Stimulated activated naive CD8-positive, alpha-beta T cell treated with anti-CD3 and anti-CD28 coated beads, Interleukin-15, Interleukin-2, amounts not matched to agents 100 U/mL and 50 U/mL, for 24 hours (primary cell): ENCODE measurements at regions not wholly inside any gene's neighbourhood (a gene's known extent, or its start where the extent isn't known, plus 50 kb on each side); places are given as distances from the start of the nearest gene placed in this dataset.

ENCODE experiments used
- ATAC-seq: fragments of 150-1000 bp; cut with Tn5 transposase; one replicate; pipeline ENCODE4 v1.10.0; 2021
- DNase-seq: peaks from one replicate; pipeline ENCODE4 v3.0.0; 2021

- no peak for ATAC-seq
- DNase-seq = no peak
These were observed 68.3 kb downstream of the CHST1 start for GRCh38 chr11:45597097-45597496.

- DNase-seq (no peak), ATAC-seq (no peak)
These were observed 68.9 kb downstream of the CHST1 start for GRCh38 chr11:45596571-45596970.

DNA sequence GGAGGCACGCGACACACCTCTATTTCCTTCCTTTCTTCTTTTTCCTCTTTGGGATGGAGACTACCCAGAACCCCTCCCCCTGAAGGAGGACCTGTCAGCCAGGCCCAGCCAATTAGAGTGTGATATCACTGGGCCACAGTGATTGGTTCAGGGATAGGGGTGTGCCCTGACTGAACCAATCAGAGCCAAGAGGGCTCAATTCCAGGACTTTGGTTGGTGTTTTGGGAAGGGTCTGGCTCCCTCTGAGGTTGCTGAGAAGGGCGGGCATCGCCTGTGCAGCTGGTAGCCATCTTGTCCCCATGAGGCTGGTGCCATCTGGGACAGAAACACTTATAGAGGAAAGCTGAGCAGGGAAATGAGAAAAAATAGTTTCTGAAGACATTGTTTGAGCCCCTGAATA, 71.4 kb downstream of the CHST1 start:
- DNase-seq (no peak), ATAC-seq (no peak)

DNA sequence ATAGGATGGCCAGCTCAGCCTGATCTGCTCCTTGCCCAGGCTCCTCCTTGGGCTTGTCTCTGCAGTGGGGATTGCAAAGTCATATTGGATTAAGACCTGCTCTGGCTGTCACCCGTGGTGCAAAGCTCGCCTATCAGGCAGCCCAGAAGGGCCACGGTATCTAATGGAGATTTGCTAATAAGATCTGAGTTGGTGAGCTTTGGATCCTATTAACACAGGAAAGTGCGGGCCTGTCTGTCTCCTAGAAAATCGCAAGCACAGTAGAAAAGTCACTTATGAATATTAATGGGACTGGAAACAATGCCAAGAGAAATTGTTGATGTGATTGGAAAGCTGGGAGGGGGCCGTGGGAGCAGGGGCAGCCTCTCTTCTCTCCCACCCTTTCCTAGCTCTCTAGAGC, 72.8 kb downstream of the CHST1 start:
- DNase-seq (no peak), ATAC-seq (no peak)

GRCh38 chr11:45590743-45591142, 74.7 kb downstream of the CHST1 start:
- DNase-seq (no peak), ATAC-seq (no peak)

GRCh38 chr11:45585205-45585604, 80.2 kb downstream of the CHST1 start:
- ATAC-seq (no peak), DNase-seq (no peak)

- no peak for ATAC-seq
- no peak for DNase-seq
These were observed 81.3 kb downstream of the CHST1 start for GRCh38 chr11:45583981-45584566.

DNA sequence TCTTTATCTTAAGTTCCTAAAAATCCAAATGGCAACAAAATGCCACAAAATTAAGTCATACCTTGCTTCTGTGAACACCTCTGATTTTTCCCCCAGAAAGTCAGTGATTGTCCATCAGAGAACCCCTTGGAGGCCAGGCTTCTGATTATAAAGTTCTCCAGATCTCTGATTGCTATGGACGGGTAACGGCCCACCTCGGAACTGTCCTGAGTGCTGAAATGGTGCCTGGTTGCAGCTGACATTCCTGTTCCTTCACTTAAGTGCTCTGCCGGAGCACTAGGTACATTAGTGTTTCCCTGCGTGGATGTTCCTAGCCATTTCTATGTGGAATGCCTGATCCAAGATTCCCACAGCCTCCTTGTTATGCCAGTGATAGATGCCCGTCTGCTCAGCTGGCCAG, 85.0 kb downstream of the CHST1 start:
- no peak for ATAC-seq
- peak; percentile 8 for DNase-seq

GRCh38 chr11:45578316-45578715, 87.1 kb downstream of the CHST1 start:
- ATAC-seq (no peak), DNase-seq (no peak)

DNA sequence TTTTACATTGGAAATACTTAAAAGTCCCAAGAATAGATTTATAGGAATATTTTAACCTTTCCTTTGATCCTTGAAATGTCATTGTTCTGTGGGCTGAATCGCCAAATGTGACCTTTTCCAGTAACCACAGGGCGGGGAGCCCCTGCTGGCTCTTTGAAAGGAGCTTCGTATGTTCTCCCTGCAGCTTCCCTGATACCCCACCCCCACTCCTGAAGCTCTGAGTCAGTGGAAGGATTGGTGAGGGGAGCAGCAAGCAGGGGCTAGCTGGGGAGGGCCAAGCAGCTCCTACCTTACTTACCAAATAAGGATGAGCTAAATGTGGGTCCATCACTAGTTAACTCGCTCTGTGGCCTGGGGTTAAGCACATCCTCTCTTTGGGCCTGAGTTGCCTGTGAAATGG, 87.7 kb downstream of the CHST1 start:
- no peak for DNase-seq
- ATAC-seq = no peak

DNA sequence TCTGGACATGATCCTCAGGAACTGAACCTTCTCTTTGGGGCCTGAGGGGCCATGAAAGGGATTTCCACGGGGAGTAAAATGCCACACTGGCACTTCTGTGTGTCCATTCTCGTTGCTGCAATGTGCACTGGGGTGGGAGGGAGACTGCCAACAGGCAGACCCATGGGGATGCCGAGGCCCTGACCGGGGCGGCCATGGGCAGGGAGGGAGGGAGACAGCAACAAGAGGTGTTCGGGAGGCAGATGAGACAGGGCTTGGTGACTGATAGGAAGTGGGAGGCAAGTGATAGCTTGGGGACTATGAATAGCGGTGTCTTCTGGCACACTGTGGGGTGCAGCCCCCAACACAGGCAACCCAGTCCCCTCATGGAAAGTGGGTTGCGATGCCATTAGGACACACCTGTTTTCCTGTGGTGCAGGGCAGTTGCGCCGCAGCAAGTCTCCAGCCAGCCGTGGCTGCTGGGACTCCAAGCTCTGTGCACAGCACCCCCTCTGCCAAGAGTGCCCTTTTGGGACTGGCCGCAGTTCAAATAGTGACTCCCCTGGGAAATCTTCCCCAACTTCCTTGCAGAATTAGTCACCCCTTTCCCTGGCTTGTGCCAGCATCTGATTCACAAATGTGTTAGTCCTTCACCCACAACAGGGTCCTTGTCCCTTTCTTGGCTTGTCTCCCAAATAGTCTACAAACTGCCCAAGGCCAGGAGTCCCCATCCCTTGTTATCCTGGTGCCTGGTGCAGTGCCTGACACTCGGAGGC, 88.8 kb downstream of the CHST1 start:
- DNase-seq = no peak
- no peak for ATAC-seq

- DNase-seq (no peak), ATAC-seq (no peak)
These were observed 91.7 kb downstream of the CHST1 start for GRCh38 chr11:45573728-45574127.

- ATAC-seq = no peak
These were observed 92.9 kb downstream of the CHST1 start for GRCh38 chr11:45572354-45573123.

DNA sequence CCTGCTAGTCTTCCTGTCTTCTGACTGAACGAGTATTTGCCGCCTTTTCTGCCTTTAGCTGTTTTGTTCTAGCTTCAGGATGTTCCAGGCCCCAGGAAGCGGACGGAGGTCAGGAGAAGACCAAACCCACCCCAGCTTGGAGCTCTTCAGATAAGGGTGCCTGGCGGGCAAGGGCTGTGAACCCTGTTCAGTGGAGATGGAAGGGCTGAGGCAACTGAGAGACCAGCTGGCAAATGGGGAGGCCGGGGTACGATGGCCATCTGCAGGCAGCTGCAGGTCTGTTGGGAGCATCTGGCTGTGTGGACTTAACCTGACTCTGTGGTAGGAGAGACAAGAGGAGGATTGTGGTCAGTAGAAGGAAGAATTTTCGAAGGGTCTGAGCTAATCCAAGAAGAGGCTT, 95.6 kb downstream of the CHST1 start:
- DNase-seq (no peak), ATAC-seq (no peak)

More at GRCh38 chr11:45572354-45573123, 92.9 kb downstream of the CHST1 start:
- DNase-seq = no peak

DNA sequence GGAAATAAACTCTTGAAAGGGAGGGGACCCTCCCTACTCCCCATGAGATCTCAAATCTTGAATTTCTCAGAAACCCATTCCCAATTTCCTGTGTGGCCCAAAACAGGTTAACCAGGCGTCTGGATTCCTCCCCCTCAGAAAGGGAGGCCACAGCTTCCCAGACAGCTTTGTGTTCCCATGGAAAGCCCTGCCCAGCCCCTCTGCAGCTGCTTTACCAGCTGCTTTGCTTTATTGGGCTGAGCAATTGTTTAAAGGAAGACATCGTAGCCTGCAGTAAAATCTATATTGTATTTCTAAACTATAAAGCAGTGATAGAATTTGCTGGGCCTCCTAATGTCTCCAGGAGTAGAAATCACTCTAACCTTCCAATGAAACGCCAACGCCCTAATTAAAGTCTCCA, 97.4 kb downstream of the CHST1 start:
- ATAC-seq (no peak), DNase-seq (no peak)

DNA sequence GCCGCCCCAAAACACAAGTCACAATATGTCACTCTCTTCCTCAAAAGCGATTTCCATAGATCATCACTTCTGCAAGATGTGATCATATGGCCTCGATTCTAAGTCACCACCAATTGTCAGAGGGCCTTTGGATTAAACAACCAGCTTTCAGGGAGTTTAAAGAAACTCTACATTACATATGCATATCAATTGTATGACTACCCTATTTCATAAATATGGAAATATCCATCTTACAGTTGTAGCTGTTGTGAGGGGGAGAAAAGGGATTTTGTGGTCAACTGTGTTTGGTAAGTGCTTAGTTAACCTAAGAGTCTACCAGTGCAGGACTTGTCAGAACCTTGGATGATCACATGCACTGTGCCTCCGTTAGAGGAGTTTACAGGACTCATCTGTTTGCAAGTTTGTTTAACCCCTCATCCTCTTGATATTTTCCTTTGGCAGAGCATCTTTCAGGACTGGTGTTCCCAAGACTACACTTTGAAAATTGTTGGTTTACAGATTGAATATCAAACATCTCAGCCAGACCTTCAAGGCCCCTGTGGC, 99.9 kb downstream of the CHST1 start:
- no peak for ATAC-seq
- DNase-seq = no peak

GRCh38 chr11:45563810-45564209, 101.6 kb downstream of the CHST1 start:
- no peak for DNase-seq
- ATAC-seq = no peak

DNA sequence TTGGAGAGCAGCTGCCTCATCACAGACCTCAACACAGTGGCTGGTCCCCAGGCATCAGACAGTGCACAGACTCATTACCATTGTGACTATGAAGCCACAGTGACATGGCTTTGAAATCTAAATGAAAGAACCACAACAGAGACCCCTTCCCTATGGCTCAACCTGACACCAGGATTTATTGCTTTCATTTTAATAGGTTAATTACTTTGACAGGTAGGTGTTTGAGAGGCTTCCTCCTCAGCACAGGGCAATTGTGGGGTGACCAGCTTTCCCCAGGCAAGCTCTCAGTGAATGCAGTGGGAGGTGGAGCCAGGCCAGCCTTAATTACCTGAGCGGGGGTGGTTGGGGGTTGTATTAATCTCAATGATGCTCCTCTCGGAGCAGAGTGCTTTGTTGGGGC, 102.3 kb downstream of the CHST1 start:
- ATAC-seq (no peak), DNase-seq (no peak)

GRCh38 chr11:45560913-45561281, 104.5 kb downstream of the CHST1 start:
- no peak for DNase-seq
- ATAC-seq = no peak

DNA sequence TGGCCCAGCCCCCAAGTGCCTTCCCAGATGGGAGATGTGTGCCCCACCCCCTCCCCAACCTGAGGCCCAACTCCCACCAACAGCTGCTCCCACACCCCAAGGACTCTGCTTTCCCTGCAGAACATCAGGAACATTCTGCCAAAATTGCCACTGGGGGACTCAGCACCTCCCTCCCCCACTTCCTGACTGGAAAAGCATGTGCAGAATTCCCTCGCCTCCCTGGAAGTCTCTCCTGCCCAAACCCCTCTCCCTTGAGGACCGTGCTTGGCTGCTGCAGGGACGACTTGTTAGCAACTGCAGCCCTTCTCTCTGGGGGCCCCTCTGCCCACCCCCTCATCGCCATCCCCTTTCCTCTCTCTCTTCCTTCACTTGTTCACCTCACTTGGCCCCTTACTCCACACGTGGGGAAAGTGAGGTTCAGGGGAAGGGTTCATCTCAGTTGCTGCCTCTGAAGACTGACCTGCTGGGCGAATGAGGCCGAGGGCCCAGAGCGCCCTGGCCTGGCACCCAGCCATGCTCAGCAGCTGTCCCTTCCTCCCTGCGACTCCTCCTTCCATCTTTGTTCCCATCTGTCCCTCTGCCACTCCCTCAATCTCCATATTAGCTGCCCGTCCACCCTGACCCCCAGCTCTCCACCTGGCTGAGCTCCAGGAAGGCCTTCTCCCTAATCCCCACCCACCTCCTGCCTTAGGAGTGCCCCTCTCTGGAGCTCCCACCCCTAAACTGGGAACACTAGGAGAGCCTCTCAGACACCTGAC, 105.1 kb downstream of the CHST1 start:
- DNase-seq (no peak), ATAC-seq (no peak)

DNA sequence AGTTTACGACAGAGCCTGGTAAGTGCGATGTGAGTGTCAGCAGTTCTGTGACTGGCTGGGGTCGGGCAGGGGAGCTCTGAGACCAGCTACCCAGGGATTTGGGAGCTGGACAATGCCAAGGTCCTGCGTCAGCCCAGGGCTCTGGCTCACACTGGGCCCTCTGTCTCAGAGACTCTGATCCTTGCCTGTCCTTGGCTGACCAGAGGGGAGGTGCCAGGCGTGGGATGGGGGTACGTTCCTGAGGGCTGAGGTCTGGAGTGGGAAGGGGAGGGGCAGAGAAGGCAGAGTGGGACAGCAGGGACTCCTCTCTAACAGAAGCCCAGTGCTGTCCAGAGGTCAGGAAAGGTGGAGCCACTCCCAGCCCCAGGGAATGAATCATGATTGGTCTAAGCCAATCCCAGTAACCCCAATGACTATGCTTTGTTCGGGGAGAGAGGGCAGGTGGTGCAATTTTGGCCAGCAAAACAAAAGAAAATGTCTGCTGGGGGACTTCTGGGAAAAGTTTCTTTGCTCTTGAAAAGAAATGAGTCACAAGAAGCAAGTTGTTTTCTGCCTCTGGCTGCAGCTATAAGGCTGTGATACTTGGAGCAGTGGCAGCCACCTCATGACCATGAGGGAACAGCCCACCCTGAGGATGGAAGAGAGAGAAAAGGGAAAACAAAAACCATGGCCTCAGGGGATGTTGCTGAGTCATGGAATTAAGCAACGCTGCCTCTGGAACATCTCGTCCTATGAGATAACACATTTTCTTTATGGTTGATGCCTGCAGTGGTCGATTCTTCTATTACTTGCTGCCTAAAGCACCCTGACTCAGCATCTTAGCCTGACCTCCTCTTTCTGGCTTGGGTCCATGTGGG, 108.3 kb downstream of the CHST1 start:
- ATAC-seq = no peak

More for the DNA sequence above, 108.3 kb downstream of the CHST1 start:
- no peak for DNase-seq
